H9 (cell line): ENCODE measurements at regions not wholly inside any gene's neighbourhood (a gene's known extent, or its start where the extent isn't known, plus 50 kb on each side); places are given as distances from the start of the nearest gene placed in this dataset.

Source experiments
- DNase-seq: peaks from one replicate; pipeline ENCODE4 v3.0.0-alpha.2; 2017
- H2AFZ ChIP-seq: one replicate; pipeline ENCODE4 v1.6.1; 2013; ENCODE audit warnings: mild to moderate bottlenecking, low read length, control low read depth, moderate library complexity
- H2AK5ac ChIP-seq: 2 replicates; pipeline ENCODE4 v1.6.1; 2013; ENCODE audit warnings: low read length, control low read depth, mixed read lengths; ENCODE audit not compliant: insufficient read length
- H2BK120ac ChIP-seq: one replicate; pipeline ENCODE4 v1.6.1; 2013; ENCODE audit warnings: low read depth, mild to moderate bottlenecking, low read length, control low read depth, inconsistent platforms; ENCODE audit not compliant: poor library complexity, severe bottlenecking
- H2BK12ac ChIP-seq: 2 replicates; pipeline ENCODE4 v1.6.1; 2013; ENCODE audit warnings: low read length, control low read depth, mixed read lengths, low read depth; ENCODE audit not compliant: insufficient read length
- H2BK15ac ChIP-seq: 2 replicates; pipeline ENCODE4 v1.6.1; 2013; ENCODE audit warnings: low read depth, low read length, control low read depth
- H2BK20ac ChIP-seq: one replicate; pipeline ENCODE4 v1.6.1; 2013; ENCODE audit warnings: low read depth, mild to moderate bottlenecking, low read length, control low read depth, inconsistent platforms; ENCODE audit not compliant: poor library complexity, severe bottlenecking
- H2BK5ac ChIP-seq: 2 replicates; pipeline ENCODE4 v1.6.1; 2013; ENCODE audit warnings: low read length, control low read depth, mixed read lengths; ENCODE audit not compliant: insufficient read length
- H3K14ac ChIP-seq: 2 replicates; pipeline ENCODE4 v1.6.1; 2013; ENCODE audit warnings: low read length, control low read depth; ENCODE audit not compliant: insufficient read depth
- H3K18ac ChIP-seq: 2 replicates; pipeline ENCODE4 v1.6.1; 2013; ENCODE audit warnings: low read depth, mild to moderate bottlenecking, mixed read lengths, low read length, control low read depth; ENCODE audit not compliant: insufficient read length
- H3K23ac ChIP-seq: 2 replicates; pipeline ENCODE4 v1.6.1; 2013; ENCODE audit warnings: low read length, control low read depth, mixed read lengths, low read depth; ENCODE audit not compliant: insufficient read length
- H3K23me2 ChIP-seq: 2 replicates; pipeline ENCODE4 v1.6.1; 2013; ENCODE audit warnings: low read depth, mild to moderate bottlenecking, mixed read lengths, low read length, control low read depth; ENCODE audit not compliant: insufficient read length, poor library complexity, severe bottlenecking
- H3K27ac ChIP-seq: 2 replicates; pipeline ENCODE4 v1.5.1; 2013; ENCODE audit warnings: low read length, control low read depth, mixed read lengths, low read depth; ENCODE audit not compliant: insufficient read length
- H3K27me3 ChIP-seq: 2 replicates; pipeline ENCODE4 v1.6.1; 2013; ENCODE audit warnings: low read length, control low read depth, inconsistent platforms; ENCODE audit not compliant: insufficient read depth
- H3K4ac ChIP-seq: 2 replicates; pipeline ENCODE4 v1.6.1; 2013; ENCODE audit warnings: low read depth, mild to moderate bottlenecking, control low read depth, inconsistent platforms, low read length, moderate library complexity
- H3K4me1 ChIP-seq: 2 replicates; pipeline ENCODE4 v1.6.1; 2013; ENCODE audit warnings: low read length, control low read depth, inconsistent platforms; ENCODE audit not compliant: insufficient read depth
- H3K4me2 ChIP-seq: 2 replicates; pipeline ENCODE4 v1.6.1; 2013; ENCODE audit warnings: low read length, control low read depth, mixed read lengths; ENCODE audit not compliant: insufficient read length, insufficient read depth
- H3K56ac ChIP-seq: 2 replicates; pipeline ENCODE4 v1.6.1; 2013; ENCODE audit warnings: low read depth, mild to moderate bottlenecking, mixed read lengths, low read length, control low read depth; ENCODE audit not compliant: insufficient read length
- H3K79me1 ChIP-seq: 2 replicates; pipeline ENCODE4 v1.6.1; 2013; ENCODE audit warnings: low read depth, mild to moderate bottlenecking, moderate library complexity, low read length, control low read depth, inconsistent platforms; ENCODE audit not compliant: insufficient read depth, poor library complexity, severe bottlenecking
- H3K79me2 ChIP-seq: 2 replicates; pipeline ENCODE4 v1.6.1; 2013; ENCODE audit warnings: low read length, control low read depth, inconsistent platforms; ENCODE audit not compliant: insufficient read depth
- H3K9ac ChIP-seq: 2 replicates; pipeline ENCODE4 v1.6.1; 2013; ENCODE audit warnings: low read length, control low read depth, mixed read lengths; ENCODE audit not compliant: insufficient read length; ENCODE audit errors: extremely low read depth
- H3K9me3 ChIP-seq: one replicate; pipeline ENCODE4 v1.6.1; 2013; ENCODE audit warnings: low read depth, low read length, inconsistent platforms; ENCODE audit not compliant: control insufficient read depth
- H3T11ph ChIP-seq: one replicate; pipeline ENCODE4 v1.6.1; 2013; ENCODE audit warnings: mild to moderate bottlenecking, low read length, control low read depth, inconsistent platforms
- H4K20me1 ChIP-seq: one replicate; pipeline ENCODE4 v1.6.1; 2013; ENCODE audit not compliant: control insufficient read depth, insufficient read length, insufficient read depth
- H4K5ac ChIP-seq: 2 replicates; pipeline ENCODE4 v1.6.1; 2013; ENCODE audit warnings: low read depth, mild to moderate bottlenecking, mixed read lengths, low read length, control low read depth; ENCODE audit not compliant: insufficient read length
- H4K8ac ChIP-seq: replicated peaks from 2 replicates; pipeline ENCODE4 v1.6.1; 2013; ENCODE audit warnings: low read length, control low read depth, mixed read lengths, low read depth; ENCODE audit not compliant: insufficient read length
- H4K91ac ChIP-seq: 2 replicates; pipeline ENCODE4 v1.6.1; 2013; ENCODE audit warnings: low read depth, mild to moderate bottlenecking, moderate library complexity, mixed read lengths, low read length, control low read depth; ENCODE audit not compliant: insufficient read length
- H3K27ac Mint-ChIP-seq, 3 experiments: 2 replicates in 2 of 3; 3 replicates in 1 of 3; pipeline ENCODE4 v1.8.0; 2020 to 2021; ENCODE audit warnings: mixed read lengths in 3 of 3, mild to moderate bottlenecking in 1 of 3, moderate library complexity in 1 of 3
- H3K27me3 Mint-ChIP-seq: 2 replicates; pipeline ENCODE4 v1.8.0; 2021; ENCODE audit warnings: low read depth, mild to moderate bottlenecking, moderate library complexity, mixed read lengths
- H3K36me3 Mint-ChIP-seq, 3 experiments: 2 replicates in 2 of 3; 3 replicates in 1 of 3; pipeline ENCODE4 v1.8.0; 2020 to 2021; ENCODE audit warnings: low read depth in 3 of 3, mixed read lengths in 3 of 3; ENCODE audit not compliant: insufficient read depth in 1 of 3
- H3K4me1 Mint-ChIP-seq, 2 experiments: 2 replicates each; pipeline ENCODE4 v1.8.0; 2020; ENCODE audit warnings: mixed read lengths in 2 of 2
- H3K4me3 Mint-ChIP-seq, 2 experiments: 2 replicates in 1 of 2; 3 replicates in 1 of 2; pipeline ENCODE4 v1.8.0; 2020 to 2021; ENCODE audit warnings: mild to moderate bottlenecking in 2 of 2, mixed read lengths in 2 of 2, moderate library complexity in 1 of 2
- H3K9me3 Mint-ChIP-seq, 2 experiments: 2 replicates in 1 of 2; 3 replicates in 1 of 2; pipeline ENCODE4 v1.8.0; 2020; ENCODE audit warnings: mild to moderate bottlenecking in 2 of 2, mixed read lengths in 2 of 2, moderate library complexity in 1 of 2
- WGBS: extraction: QIAGEN DNeasy Blood & Tissue Kit; methylation state at CpG from one replicate; pipeline ENCODE4 v1.1.7; 2013; ENCODE audit warnings: missing lambda C conversion rate, low lambda C conversion rate, mixed read lengths; ENCODE audit not compliant: insufficient read length; ENCODE audit errors: extremely low coverage; 5-methylcytosine and 5-hydroxymethylcytosine counted together
- TF ChIP-seq, protein P1 (sequence below): fragments of 200-600 bp; sonication (generic); conservative IDR thresholded peaks from 3 replicates; pipeline ENCODE4 v1.8.0; 2021; ENCODE audit warnings: antibody characterized with exemption, mild to moderate bottlenecking

DNA sequence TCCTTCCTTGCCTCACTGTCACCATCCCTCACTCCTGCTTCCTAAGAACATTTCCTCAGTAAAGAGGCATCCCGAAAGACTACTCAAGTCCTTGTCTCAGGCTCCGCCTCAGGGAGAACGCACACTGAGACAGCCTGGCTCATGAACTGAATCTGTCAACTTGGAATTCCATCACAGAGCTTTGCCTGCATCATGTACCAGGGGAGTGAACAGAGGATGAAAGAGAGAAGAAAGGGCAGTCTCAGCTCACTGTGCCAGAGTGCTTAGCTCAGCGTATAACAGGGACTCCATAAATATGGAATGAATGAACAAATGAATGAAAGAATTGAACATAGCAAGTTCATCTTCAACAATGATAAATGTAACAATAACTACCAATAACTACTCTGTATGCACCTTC, 68.7 kb upstream of the SLC1A3 start:
- no peaks in the 10 kb centered on the region for H3K23me2 ChIP-seq
- no peak overlapping the region for H4K5ac ChIP-seq
- H3K4me2 ChIP-seq: no peak overlapping the region
- H3K27ac ChIP-seq: no peak overlapping the region
- no peak overlapping the region for H3T11ph ChIP-seq
- no peak overlapping the region for H4K91ac ChIP-seq
- DNase-seq: no peak
- no peak overlapping the region for H2AK5ac ChIP-seq
- no peaks in the 10 kb centered on the region for H3K79me1 ChIP-seq
- no peaks in the 10 kb centered on the region for H3K36me3 Mint-ChIP-seq
- H2AFZ ChIP-seq: no peak overlapping the region
- H3K9me3 ChIP-seq: no peaks in the 10 kb centered on the region
- no peaks in the 10 kb centered on the region for H3K4me1 ChIP-seq
- no peak overlapping the region for H3K4me3 Mint-ChIP-seq
- no peak overlapping the region for H3K14ac ChIP-seq
- no peak overlapping the region for H3K27ac Mint-ChIP-seq
- H3K27me3 ChIP-seq: no peaks in the 10 kb centered on the region
- no peaks in the 10 kb centered on the region for H3K27me3 Mint-ChIP-seq
- H3K79me2 ChIP-seq: no peaks in the 10 kb centered on the region
- no peak overlapping the region for H2BK20ac ChIP-seq
- no peak overlapping the region for H4K8ac ChIP-seq
- no peaks in the 10 kb centered on the region for H3K9me3 Mint-ChIP-seq
- H2BK120ac ChIP-seq: no peak overlapping the region
- H2BK15ac ChIP-seq: no peak overlapping the region
- H4K20me1 ChIP-seq: no peaks in the 10 kb centered on the region
- H3K56ac ChIP-seq: no peak overlapping the region
- no peak overlapping the region for H3K18ac ChIP-seq
- no peak overlapping the region for H2BK12ac ChIP-seq
- no peak overlapping the region for H2BK5ac ChIP-seq
- no peak overlapping the region for H3K23ac ChIP-seq
- TF ChIP-seq, protein P1, sequence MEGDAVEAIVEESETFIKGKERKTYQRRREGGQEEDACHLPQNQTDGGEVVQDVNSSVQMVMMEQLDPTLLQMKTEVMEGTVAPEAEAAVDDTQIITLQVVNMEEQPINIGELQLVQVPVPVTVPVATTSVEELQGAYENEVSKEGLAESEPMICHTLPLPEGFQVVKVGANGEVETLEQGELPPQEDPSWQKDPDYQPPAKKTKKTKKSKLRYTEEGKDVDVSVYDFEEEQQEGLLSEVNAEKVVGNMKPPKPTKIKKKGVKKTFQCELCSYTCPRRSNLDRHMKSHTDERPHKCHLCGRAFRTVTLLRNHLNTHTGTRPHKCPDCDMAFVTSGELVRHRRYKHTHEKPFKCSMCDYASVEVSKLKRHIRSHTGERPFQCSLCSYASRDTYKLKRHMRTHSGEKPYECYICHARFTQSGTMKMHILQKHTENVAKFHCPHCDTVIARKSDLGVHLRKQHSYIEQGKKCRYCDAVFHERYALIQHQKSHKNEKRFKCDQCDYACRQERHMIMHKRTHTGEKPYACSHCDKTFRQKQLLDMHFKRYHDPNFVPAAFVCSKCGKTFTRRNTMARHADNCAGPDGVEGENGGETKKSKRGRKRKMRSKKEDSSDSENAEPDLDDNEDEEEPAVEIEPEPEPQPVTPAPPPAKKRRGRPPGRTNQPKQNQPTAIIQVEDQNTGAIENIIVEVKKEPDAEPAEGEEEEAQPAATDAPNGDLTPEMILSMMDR: no peak
- WGBS: no CpG with 5 or more reads among the region's 4 CpGs
- no peak overlapping the region for H3K4ac ChIP-seq
- no peak overlapping the region for H3K9ac ChIP-seq
- H3K4me1 Mint-ChIP-seq: 0 out of 4 replicates have a peak, but pooled peaks cover 0 to 2% of the 10 kb centered on the region in 2 experiments
